Stimulated activated CD8-positive, alpha-beta memory T cell treated with anti-CD3 and anti-CD28 coated beads, Interleukin-7, amount 100 ng/mL, for 4 hours (primary cell): ENCODE measurements at regions not wholly inside any gene's neighbourhood (a gene's known extent, or its start where the extent isn't known, plus 50 kb on each side); places are given as distances from the start of the nearest gene placed in this dataset.
"Not testable (repeated sequence)": the region's sequence is repeated elsewhere in the genome, so short reads cannot be mapped to it uniquely, and the experiment has no call there.

ENCODE experiments used
- DNase-seq, 2 donors: peaks; one replicate each; pipeline ENCODE4 v3.0.0-alpha.2; 2020; ENCODE audit warnings: low read depth in 2 of 2

DNA sequence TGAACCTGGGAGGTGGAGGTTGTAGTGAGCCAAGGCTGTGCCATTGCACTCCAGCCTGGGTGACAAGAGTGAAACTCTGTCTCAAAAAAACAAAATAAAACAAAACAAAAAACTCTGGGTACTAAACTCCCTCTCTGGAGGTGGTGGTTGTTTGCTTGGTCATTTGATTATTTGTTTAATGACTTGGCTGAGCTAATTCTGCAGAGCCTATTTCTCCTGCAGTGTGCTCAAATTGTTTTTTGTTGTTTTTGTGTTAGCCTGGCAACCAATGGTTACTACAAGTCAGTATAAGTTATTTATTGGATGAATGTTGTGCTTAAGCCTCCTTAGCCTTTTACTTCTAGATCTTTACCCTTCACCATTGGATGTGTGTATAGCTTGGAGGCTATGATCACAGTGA is 387.5 kb downstream of the ADCYAP1 start:
- no peak for DNase-seq

DNA sequence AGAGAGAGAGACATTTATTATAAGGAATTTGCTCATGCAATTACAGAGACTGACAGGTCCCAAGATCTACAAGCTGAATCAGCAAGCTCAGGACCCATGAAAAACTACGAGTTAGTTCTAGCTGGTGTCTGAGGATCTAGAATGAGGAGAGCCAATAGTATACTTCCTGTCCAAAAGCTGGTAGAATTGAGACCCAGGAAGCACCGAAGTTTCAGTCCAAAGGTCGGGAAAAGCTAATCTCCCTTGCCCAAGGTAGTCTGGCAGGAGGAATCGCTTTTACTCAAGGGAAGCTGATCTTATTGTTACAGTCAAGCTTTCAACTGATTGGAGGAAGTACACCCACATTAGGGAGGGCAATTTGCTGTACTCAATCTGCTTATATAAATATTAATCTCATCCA is 389.6 kb downstream of the ADCYAP1 start:
- DNase-seq: no peak

DNA sequence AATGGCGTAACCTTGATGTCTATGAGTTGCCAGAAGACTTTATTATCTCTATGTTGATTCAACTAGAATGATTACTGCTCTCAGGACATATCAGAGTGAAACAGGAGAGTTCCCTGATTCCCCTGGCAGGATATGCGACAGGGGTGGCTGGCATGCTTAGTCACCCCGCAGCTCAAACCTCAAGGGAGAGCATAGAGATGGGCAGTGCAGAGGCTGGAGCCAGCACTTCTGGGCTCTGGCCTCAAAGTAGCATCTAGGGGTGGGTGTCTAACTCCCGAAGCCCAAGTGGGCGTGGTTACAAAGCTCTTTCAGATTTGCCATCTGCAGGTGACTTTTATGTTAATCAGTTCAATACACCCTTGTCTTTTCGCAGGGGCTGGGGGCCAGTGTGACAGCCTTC is 391.6 kb downstream of the ADCYAP1 start:
- no peak for DNase-seq

DNA sequence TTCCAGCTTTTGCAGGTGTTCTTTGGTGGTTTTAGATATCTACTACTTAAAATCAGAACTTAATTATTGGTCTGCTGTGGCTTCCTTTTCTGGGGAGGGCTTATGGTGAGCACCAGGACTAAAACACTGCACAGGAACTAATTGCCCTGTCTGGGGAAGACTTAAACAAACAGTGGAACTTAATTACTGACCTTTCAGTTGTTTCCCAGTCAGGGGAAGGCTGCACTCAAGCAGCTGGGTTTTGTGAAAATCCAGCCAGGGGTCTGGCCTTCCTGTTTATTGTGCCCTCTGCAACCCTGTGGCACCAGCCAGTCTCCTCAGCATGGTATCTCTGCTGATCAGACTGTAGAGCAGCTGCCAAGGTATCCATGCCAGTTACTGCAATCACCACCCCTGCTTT is 398.2 kb downstream of the ADCYAP1 start:
- DNase-seq: no peak

DNA sequence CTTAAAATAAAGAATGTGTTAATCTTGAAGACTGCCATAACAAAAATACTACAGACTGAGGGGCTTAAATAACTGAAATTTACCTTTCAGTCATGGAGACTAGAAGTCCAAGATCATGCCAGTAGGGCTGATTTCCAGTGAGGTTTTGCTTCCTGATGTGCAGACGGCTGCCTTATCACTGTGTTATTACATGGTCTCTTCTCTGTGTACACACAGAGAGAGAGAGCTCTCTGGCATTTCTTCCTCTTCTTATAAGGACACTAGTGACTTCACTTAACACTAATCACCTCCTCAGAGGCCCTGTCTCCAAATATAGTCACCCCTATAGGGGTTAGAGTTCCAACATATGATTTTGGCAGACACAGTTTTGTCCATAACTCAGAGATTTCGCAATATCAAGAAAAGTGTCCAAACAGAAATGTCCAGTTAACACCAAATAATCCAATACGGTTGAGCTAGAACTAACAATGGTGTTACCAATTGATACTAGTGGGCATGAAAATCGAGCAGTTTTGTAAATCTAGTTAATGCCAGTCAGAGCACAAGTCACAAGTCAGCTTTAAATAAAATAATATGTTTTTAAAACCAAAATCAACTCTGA is 399.8 kb downstream of the ADCYAP1 start:
- DNase-seq: no peak

DNA sequence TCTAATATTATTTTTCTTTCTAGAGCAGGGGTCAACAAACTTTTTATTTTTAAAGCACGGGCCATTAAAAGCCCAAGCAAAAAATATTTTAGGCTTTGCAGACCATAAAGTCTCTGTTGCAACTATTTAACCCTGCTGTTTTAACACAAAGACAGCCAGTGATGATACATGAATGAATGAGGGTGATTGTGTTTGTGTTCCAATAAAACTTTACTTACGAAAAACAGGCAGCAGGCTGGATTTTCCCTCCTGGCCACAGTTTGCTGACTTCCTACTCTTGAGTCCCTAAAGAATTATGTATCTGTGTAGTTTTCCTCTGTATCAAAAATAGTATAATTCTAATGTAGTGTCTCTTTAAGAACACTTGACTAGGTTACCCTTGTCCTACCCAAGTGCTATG is 402.0 kb downstream of the ADCYAP1 start:
- no peak for DNase-seq

DNA sequence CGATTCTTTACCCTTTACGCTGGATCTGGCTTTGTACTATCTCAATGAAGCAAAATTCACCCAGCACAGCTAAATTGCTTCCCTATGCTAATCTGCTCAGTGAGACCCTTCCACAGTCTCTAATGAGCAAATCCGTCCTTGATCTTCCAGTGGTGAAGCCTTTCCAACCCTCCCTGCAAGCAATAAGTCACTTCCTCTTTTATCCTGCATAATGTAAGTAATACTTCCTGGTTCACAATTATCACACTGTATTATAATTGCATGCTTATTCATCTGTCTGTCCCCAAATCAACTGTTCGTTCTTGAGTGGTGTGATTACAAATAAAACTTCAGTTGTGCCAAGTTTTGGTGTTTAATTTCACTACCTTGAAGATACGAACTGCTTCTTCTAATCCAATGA is 404.0 kb downstream of the ADCYAP1 start:
- no peak for DNase-seq

DNA sequence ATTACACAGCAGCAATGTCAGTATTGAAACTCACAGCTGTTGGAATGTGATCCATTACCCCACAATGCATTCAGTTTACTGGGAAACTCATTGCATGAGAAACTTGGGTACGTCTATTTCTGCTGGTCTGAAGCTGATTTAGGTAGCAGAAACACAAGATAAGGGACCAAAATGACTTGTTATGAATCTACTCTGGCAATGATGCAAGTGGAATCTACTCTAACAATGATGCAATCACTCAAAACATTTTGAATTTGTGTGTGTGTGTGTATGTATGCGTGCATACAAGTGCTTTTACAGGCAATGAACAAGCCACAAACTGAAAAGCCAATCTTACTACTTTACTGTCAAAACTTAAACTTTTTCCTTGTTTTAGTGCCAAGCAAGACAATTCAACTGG is 406.7 kb downstream of the ADCYAP1 start:
- no peak for DNase-seq

DNA sequence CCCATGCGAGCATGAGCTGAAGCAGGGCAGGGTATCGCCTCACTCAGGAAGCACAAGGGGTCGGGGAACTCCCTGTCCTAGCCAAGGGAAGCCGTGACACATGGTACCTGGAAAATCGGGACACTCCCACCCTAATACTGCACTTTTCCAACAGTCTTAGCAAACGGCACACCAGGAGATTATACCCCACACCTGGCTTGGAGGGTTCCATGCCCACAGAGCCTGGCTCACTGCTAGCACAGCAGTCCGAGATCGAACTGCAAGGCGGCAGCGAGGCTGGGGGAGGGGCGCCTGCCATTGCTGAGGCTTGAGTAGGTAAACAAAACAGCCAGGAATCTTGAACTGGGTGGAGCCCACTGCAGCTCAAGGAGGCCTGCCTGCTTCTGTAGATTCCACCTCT is 430.7 kb downstream of the ADCYAP1 start:
- not testable (repeated sequence) for DNase-seq

DNA sequence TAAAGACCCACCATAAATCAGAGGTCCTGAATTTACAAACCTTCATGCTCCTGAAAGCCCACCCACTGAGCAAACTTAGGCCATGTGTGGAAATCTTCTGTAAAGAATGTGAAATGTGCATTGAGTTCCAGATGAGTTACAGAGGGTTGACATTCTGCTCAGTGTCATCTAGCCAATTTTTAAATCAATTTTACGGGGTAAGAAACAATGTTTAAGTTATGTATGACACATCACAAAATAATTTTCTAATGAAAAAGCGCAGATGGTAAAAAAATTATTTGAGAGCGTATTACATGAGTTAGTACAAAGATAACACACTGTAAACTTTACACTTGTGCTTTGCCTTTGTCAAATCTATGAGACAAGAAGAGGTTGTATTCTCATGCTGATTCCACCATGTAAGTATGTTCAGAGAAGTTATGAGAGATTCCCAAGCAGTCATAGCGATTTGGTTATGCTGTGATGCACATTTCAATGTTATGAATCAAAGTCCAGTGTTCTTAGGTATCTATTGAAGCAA is 446.3 kb downstream of the ADCYAP1 start:
- no peak for DNase-seq

DNA sequence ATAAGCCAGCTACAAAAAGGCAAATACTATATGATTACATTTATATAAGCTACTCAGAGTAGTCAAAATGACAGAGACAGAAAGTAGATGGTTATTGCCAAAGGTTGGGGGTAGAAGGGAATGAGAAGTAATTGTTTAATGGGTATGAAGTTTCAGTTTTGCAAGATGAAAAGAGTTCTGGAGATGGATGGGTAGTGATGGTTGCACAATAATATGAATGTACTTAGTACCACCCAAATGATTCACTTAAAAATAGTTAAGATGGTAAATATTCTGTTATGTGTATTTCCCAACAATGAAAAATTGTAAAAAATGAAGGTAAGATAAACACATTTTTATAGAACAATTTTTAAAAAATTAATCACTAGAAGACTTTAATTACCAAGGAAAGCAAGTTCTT is 448.4 kb downstream of the ADCYAP1 start:
- DNase-seq: no peak

DNA sequence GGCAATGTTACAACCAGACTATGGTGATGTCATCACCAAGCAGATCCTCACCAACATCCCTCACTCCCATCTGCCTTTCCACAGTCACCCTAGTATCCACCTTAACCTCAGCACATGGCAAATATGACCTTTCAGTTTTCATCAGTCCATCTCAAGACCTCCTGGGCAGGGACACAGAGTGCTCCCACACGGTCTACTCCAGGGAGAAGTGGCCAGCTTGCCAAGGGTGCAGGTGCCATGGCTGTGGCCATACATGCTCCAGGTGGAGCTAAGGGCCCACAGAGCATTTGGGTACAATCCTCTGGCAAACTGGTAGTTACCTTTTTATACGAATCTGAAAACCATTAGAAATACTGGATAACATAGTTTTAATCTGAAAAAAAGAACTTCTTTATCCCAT is 453.1 kb downstream of the ADCYAP1 start:
- DNase-seq: no peak

DNA sequence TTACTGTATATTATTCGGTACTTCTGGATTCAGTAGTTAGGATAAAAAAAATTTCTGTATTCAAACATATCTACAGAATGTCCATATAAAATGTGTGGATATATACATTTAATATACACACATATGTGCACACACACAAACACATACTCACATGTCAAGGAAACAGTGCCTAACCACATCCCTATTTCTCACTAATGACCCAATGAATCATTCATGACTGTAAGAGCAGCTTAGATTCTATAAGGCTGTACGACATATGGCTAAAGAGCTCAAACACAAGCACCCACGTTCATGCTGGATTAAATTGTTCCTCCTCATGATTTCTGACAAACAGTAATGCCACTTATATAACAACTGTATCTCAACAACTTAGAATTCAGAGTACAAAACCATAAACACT is 457.3 kb downstream of the ADCYAP1 start:
- DNase-seq: no peak

DNA sequence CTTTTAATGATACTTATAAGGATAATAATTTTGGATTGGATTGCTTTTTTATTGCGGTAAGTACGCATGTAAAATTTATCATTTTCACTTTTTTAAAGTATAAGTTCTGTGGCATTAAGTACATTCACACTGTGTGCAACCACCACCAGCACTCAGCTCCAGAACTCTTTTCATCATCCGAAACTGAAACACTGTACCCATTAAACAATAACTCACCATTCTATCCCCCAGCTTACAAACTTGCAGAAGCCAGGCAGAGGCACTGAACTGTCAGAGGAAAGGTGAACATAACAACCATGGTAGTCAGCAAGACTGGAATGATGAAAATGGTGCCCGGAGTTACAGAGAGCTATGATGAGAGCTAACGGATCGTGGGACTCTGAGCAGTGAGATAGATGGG is 465.9 kb downstream of the ADCYAP1 start:
- DNase-seq: no peak

DNA sequence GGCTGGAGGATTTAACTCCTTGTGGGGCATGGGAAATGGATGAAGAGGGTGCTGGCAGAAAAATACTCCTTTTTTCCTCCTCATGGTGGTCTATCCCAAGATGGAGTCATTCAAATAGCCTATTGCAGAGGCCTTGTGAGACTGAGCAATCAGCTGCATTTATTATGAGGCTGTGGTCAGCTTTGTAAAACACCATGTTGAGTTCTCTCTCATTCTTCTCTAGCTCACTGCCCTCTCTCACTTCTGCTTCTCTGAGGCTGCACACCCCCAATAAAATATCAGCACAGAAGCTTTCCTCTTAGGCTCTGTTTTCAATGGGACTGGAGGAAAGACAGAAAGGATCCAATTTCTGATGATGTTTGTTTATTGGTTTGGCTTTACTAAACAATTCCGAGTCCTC is 467.1 kb downstream of the ADCYAP1 start:
- no peak for DNase-seq

DNA sequence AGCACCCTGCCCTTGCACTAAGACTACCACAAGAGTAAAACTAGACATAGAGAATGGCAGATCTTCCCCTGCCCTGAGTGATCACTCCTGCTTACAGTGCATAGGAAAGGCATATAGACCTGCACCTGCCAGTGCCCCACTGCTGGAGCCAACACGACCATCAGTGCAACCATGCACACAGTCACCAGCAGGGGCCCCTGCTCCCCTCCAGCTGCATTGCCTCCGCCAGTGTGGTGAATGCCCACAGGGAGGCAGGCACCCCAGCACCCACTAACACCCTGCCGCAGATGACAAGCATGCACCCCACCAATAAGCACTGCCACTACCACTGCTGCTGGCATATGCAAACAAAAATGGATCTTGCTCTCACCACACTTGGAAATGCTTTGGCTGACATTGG is 478.8 kb downstream of the ADCYAP1 start:
- no peak for DNase-seq

DNA sequence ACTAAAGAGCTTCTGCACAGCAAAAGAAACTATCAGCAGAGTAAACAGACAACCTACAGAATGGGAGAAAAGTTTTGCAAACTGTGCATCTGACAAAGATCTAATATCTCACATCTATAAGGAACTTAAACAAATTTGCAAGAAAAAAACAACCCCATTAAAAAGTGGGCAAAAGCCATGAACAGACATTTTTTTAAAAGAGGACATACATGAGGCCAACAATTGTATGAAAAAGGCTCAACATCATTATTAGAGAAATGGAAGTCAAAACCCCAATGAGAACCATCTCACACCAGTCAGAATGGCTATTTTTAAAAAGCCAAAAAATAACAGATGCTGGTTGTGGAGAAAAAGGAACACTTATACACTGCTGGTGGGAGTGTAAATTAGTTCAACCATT is 483.8 kb downstream of the ADCYAP1 start:
- not testable (repeated sequence) for DNase-seq

DNA sequence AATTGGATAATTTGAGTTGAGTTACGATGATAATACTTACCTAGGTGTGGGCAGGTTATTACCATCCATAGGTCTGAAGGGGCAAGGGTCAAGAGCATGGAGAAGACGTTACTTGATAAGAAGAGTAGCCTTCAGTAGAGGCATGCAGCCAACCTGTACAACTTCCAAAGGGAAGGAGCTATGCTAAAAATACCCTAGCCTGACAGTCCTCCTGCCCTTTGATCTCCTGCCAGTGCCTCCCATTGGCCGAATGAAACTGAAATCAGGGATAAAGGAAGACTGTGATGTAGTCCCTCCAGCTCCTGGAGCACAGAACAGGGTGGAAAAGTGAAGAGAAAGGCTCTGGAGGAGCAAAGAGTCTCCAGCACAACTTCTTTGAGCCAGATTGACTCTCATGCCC is 487.4 kb downstream of the ADCYAP1 start:
- DNase-seq: no peak

DNA sequence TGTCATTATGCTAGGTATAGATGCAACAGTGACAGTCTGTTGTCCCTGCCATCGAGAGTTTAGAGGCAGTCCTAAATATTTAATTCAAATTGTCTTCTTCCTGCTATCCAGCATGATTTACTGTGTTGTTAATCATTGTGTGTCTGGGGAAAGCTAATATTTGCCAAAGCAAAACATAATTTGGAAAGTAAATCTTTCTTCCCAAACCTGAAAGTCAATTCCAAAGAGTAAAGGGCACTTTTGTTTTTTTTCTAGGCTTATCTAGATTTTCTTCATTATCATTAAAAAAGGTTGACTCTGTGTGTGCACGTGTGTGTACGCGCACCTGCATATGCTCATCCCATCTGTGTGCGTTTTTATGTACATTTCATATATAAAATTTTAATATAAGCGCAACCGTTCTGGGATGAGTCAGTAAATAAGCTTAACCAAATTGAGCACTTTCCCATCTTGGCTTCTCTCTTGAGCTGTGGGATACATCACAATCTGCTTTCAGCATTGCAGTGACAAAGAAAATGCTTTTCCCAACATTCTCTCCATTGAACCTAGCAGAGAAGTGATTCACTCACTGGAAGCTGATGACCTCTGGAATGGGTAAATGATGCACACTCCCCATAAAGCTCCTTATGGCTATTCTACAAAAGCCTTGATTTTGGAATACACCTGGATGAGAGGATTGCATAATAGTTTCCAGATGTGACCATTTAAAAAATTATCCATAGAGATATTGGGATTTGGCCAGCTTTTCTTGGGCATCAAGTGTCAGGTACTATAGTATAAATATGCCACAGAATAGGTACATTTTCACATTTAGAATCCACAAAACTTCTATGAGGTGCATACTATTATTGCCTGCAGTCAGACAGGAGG is 488.4 kb downstream of the ADCYAP1 start:
- DNase-seq: no peak

DNA sequence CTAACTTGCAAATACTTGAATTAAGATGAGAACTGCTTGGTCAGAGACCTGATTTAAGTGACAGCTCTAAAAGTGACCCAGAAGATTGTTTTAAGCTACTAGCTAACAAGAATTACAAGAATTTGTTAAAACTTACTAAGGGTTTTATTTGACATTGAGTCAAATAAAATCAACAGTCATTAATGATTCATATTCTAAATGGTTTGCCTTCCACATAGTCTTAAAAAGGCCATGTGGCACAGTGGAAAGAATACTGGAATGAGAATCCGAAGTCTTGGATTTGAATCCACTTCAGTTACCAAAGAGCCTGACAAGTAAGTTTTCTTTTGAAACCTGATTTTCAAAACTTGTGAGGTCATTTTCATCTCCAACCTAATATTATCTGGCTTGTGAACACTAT is 489.3 kb downstream of the ADCYAP1 start:
- DNase-seq: no peak

DNA sequence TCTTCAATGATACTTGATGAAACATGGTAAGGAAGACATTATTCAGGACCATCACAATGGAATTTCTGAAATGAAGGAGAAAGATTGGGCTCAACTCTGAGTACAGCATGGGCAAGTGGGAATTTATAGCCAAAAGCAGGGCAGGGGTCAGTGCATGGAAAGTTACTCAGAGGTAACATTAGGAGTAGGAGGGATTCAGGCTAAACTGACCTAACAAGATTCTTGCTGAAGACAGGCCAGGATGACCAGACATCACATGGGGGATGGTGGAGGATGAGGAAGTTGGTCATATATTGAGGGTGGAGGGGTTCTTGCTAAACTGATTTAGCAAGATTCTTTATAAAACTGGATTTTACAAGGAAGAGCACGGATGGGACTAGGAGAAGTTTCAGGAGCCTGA is 489.8 kb downstream of the ADCYAP1 start:
- DNase-seq: no peak

DNA sequence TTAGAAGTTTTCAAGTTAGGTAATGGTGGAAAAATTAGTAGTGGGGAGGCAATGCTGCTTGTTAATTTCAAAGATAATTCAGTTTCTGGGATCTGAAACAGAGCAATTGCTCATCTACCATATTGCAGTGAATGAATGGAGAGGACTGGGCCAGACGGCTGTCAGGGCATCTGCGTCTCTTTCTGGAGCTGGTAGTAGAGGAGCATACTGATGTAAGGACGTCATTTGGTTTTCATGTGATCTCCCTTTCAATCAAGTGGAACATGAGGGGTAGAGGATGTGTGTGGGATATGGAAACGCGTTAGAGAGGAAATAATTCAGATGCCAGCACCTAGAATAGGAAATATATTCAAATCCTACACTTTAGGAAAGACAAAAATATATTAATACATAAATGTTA is 490.3 kb downstream of the ADCYAP1 start:
- DNase-seq: no peak

DNA sequence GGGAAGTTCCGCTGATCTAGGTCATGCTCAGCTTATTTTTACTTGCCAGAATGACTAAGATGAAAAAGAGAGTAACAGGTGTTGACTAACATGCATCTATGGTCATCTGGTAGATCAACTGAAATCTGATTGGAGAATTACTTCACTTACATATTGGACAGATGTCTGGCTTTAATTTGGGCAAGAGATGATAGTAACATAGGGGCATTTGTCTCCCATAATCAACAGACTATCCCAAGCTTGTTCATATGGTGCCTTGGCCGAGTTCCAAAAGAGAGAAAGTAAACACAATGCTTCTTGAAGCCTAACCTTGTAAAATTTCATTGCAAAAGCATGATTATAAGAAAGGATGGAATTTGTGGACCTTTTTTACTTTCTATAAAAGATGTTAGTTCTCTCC is 503.7 kb downstream of the ADCYAP1 start:
- DNase-seq: no peak
